ENCODE measurements at regions not wholly inside any gene's neighbourhood (a gene's known extent, or its start where the extent isn't known, plus 50 kb on each side); places are given as distances from the start of the nearest gene placed in this dataset.

- no peak for TF ChIP-seq ZNF274 (IDR thresholded peaks at IDR 0.05; ENCODE audit: low read depth, low read length)
- no peak for TF ChIP-seq YY1 (IDR thresholded peaks at IDR 0.05; ENCODE audit: insufficient read depth, insufficient read length)
- no peak for TF ChIP-seq SUZ12 (IDR thresholded peaks at IDR 0.05; ENCODE audit: extremely low read depth, insufficient read depth, insufficient read length)
Measured at GRCh38 chr2:106724301-106724794, 161.6 kb downstream of the ST6GAL2 start.

Data from NT2/D1 (cell line).